GM21723 (cell line): ENCODE measurements at regions not wholly inside any gene's neighbourhood (a gene's known extent, or its start where the extent isn't known, plus 50 kb on each side); places are given as distances from the start of the nearest gene placed in this dataset.

Experiments used
- ATAC-seq: cut with Tn5 transposase; IDR thresholded peaks from one replicate; pipeline ENCODE4 v1.9.1; 2021; ENCODE audit warnings: mild to moderate bottlenecking, moderate library complexity; ENCODE audit not compliant: unreplicated experiment

GRCh38 chr5:105970919-105971318 lies 1699.8 kb downstream of the EFNA5 start:
- no peak for ATAC-seq

GRCh38 chr5:105968981-105969380 lies 1701.8 kb downstream of the EFNA5 start:
- ATAC-seq: no peak

GRCh38 chr5:105963696-105964255 lies 1707.0 kb downstream of the EFNA5 start:
- ATAC-seq: no peak

- no peak for ATAC-seq
Observed at GRCh38 chr5:105961572-105961971, 1709.2 kb downstream of the EFNA5 start.

DNA sequence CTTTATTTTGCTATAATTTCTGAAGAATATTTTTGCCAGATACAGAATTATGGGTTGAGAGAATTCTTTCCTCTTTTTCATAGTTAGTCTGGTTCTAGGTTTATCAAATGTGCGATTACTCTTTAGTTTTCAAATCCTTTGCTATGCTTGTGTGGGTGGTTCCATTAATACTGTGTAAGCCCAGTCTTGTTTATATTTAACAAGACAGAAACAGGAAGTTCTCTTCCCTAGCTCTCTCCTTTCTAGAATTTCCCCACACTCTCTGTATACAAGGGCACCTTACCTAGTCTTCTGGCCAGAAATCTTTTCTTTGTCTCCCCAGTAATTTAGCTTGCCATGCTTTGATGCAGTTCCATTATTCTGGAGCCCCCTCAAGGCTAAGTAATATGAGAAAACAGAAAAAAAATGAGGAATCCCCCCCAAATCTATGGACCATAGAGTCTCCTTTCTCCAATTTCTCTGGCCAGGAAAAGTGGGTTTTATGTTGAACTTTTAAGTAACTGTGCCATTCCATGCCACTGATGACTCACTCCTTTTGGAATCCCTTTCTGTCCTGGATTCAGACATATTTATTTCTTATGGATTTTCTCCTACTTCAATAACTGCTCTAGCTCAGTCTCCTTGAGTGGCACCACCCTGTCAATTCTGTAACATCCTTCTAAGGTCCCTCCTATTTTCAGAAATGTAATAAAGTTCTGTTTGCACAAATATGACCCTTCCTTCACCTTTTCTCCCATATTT lies 1714.1 kb downstream of the EFNA5 start:
- ATAC-seq: no peak

DNA sequence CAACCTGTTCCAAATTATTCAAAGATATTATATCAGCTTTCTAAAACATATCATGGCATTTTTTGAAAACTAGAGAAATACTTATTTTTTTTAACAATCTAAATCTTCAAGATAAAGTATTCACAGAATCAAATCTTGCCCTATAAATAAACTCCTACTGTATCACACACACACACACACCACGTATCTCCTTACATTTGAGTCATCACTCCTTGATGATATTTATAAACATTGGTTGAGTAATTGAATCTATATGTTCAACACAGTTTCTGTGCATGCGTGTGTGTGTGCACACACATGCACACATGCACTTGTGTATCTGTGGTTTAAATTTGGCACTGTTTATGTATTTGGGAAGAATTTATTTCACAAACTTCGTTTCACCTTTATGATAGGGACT lies 1716.4 kb downstream of the EFNA5 start:
- ATAC-seq: no peak

DNA sequence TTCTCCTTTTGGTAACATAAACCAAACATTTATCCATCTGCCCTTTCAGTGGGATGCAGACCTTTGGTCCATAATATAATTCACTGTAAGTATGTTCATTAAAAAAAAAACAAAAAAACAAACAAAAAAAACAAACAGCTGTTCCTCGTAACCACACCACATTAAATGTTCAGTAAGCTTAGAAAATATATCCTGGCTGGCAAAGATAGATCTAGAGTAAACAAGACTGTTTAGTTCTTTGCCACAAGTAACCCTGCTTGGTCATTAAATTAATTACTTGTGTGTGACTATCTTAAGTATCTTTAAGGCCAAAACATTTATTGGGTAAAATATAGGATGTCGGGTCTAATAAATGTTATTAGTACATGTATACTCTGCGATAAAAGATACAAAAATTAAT lies 1717.1 kb downstream of the EFNA5 start:
- no peak for ATAC-seq

DNA sequence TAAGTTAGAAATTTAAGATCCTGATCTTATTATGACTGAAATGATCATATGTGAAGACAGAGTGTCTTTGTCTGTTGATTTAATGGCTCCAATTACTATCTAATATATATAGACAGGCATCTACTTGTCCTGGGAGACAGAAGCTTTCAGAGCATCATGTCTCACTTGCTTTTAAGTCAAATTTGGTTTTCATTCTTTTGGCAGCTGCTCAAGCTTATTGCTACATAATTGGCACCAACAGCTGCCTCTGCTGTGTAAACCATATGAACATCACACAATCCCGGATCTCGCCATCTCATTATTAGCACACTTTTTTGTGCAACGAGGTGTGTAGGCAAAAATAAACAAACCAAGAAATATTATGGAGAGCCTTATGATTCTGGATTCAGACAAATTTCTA lies 1717.9 kb downstream of the EFNA5 start:
- no peak for ATAC-seq

GRCh38 chr5:105947461-105947860 lies 1723.3 kb downstream of the EFNA5 start:
- no peak for ATAC-seq

- no peak for ATAC-seq
Observed at GRCh38 chr5:105945203-105945972, 1725.3 kb downstream of the EFNA5 start.

DNA sequence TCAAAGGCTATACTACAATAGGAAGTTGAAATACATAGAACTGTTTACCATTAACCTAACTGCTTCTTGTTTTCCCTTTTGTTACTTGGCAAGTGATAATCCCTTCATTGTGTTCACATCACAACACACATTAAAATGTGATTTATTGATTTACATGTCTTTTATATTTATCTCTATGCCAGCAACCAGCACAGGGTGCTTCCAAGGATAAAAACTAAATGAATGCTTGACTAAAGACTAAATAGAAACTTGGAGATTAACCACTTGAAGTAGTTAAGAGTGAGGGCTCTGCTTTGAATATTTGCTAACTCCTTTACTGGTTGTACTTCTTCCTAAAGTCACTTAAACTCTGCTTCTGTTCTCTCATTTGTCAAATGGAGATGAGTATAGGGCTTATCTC lies 1730.6 kb downstream of the EFNA5 start:
- ATAC-seq: no peak

DNA sequence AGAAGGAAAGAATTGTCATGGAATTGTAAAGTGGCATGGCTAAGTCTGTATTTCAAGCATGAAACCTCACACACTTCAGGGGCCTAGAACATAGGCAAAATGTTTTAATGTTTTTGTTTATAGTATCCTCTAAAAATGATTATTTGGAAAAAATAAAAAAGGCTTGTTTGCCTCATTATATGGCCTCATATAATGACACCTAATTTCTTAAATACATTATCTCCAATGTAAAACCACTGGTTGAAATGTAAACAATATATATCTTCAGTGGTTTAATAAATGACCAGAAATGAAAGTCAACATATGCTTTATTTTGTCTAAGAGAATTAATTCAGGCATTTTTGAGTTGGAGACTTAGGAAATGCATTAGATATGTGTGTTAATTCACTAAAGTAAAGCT lies 1736.6 kb downstream of the EFNA5 start:
- no peak for ATAC-seq

- ATAC-seq: no peak
Observed at GRCh38 chr5:105931881-105932421, 1738.8 kb downstream of the EFNA5 start.

- ATAC-seq: no peak
Observed at GRCh38 chr5:105929858-105930257, 1740.9 kb downstream of the EFNA5 start.

DNA sequence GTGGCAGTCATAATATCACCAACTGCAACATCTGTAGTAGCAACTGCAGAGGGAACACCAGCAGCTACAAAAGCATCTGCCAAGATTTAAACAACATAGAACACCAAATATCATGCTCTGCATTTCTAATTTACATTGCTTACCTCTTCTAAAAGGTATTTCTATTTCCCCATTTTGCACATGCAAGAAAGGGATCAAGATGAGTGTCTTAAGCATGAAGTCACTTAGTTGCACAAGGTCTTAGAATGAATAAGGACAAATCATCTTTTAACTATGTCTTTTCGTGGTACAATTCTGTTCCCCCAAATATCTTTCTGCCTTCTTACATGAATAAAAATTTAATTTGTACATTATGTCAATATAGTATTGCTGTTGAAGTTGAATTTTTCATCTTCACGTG lies 1746.4 kb downstream of the EFNA5 start:
- ATAC-seq: no peak

DNA sequence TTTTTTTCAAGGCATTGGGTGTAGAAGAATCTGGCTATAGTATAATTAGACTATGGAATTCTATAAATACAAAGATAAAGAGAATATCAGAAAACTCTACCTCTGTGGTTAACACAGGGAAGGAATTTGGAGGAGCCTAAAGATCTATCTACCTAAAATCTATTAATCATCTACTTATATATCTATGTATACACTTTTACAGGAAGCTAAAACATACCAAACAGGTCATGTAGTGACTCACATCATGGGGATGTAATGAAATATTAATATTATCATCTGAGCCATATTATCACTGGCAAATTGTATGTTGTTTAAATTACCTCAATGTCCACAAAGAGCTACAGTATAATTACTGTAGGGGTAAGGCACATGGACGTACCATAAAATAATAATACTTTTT lies 1748.2 kb downstream of the EFNA5 start:
- ATAC-seq: no peak

DNA sequence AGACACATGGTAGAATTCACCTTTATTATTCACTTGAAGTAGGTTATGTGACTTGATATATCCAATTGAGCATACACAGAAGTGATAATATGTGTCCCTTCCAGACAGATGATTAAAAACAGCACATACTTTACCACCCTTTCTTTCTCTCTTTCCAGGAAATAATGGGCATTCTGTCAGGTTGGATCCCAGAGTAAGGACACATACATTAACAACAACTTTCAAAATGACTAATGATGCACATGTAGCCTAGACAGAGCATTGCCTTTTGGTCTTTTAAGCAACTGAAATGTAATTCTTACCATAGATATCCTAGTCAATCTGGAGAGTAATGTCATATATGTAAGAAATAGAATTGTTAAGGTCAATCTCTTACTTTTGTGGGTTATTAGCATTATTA lies 1748.7 kb downstream of the EFNA5 start:
- no peak for ATAC-seq

DNA sequence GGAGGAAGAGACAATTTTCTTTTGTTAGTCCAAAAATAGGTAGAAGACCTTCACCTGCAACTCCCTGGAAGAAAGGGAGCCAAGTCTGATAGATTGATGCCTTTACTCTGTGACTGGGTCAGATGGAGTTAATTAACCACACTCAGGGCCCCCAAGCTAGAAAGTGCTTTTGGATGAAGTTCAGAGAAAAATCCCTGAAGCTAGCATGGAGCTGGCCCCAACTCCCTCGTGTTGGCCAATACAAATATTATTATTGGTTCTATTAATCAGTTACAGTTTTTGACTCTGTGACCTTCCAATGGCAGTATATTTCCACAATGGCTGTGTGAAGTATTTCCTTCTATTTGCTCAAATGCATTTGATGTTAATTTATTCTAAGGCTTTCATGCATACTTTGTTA lies 1753.5 kb downstream of the EFNA5 start:
- no peak for ATAC-seq

GRCh38 chr5:105907016-105907415 lies 1763.7 kb downstream of the EFNA5 start:
- ATAC-seq: no peak

DNA sequence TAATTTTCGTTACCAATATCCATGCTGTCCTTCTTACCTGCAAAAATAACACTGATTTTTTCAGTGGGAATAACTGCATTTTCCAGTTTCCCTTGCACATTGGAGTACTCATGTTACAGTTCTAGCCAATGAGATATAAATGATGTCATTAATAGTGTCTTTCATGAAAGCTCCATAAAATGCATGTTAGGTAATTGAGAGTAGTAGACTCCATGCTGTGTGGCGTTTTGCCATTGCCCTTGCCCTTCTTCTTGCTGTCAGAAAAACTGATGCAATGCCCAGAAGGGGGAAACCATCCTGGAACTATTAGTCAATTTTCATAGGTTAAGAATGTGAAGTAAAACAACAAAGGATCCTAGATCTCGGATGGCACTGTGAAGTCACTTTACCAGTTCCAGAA lies 1765.3 kb downstream of the EFNA5 start:
- ATAC-seq: no peak

DNA sequence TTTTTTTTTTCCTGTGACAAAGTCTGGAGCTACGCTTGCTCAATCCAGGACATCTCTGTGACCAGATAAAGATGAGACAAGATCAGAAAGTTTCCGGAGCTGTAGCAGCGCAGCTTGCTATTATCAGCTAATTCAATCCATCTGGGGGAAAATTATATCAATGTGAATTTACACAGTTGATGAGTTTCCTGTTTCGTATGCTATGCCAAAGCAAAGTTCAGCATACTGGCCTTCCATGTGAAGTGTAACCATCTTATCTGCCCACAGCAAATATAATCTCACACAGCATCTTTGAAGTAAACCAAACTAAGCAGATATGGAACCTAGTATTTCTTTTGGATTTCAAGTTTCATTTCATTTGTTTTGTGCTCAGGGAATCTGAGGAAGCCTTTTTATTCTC lies 1767.7 kb downstream of the EFNA5 start:
- no peak for ATAC-seq

GRCh38 chr5:105899726-105900125 lies 1771.0 kb downstream of the EFNA5 start:
- ATAC-seq: no peak
